Right lobe of liver (tissue), 6 donors: ENCODE measurements at regions not wholly inside any gene's neighbourhood (a gene's known extent, or its start where the extent isn't known, plus 50 kb on each side); places are given as distances from the start of the nearest gene placed in this dataset.

Experiments
- ATAC-seq, 4 donors: fragments of 200-7000 bp; cut with Tn5 transposase; one replicate each; pipeline ENCODE4 v1.9.1; 2020; ENCODE audit warnings: mild to moderate bottlenecking in 4 of 4, moderate library complexity in 4 of 4
- DNase-seq, 3 donors: peaks; one replicate each; pipeline ENCODE4 v3.0.0-alpha.2; 2020
- H3K27ac ChIP-seq, 3 donors: fragments of 200-600 bp; one replicate each; pipeline ENCODE4 v1.8.0; 2022
- H3K27me3 ChIP-seq, 2 donors: fragments of 200-600 bp; one replicate each; pipeline ENCODE4 v1.8.0; 2022
- H3K36me3 ChIP-seq, 4 donors: fragments of 200-600 bp; sonication (generic) in 1 of 4; one replicate each; pipeline versions ENCODE4 v1.5.1 to v1.8.0; 2017 to 2022; ENCODE audit warnings: control low read depth in 1 of 4
- H3K4me1 ChIP-seq, 4 donors: fragments of 200-600 bp; sonication (generic) in 1 of 4; one replicate each; pipeline versions ENCODE4 v1.5.1 to v1.8.0; 2017 to 2022; ENCODE audit warnings: control low read depth in 1 of 4
- H3K4me3 ChIP-seq, 3 donors: fragments of 200-600 bp; one replicate each; pipeline ENCODE4 v1.8.0; 2022
- H3K9me3 ChIP-seq, 4 donors: fragments of 200-600 bp; sonication (generic) in 1 of 4; one replicate each; pipeline versions ENCODE4 v1.5.1 to v1.8.0; 2017 to 2022; ENCODE audit warnings: control low read depth in 1 of 4
- CTCF ChIP-seq, 4 donors: fragments of 200-600 bp in 3 of 4; fragments of 450-650 bp in 1 of 4; IDR thresholded peaks; one replicate each; pipeline versions ENCODE4 v1.5.1 to v1.8.0; 2016 to 2022; ENCODE audit warnings: antibody characterized with exemption in 4 of 4, mild to moderate bottlenecking in 2 of 4
- POLR2A ChIP-seq: fragments of 450-650 bp; IDR thresholded peaks from one replicate; pipeline ENCODE4 v1.6.1; 2017; ENCODE audit warnings: antibody characterized with exemption, mild to moderate bottlenecking
- WGBS: methylation state at CpG from one replicate; pipeline ENCODE4 v1.1.6; 2018; ENCODE audit warnings: low coverage, low lambda C conversion rate; ENCODE audit not compliant: insufficient coverage; ENCODE audit errors: missing lambda C conversion rate; 5-methylcytosine and 5-hydroxymethylcytosine counted together
- intact Hi-C, 2 donors: fragments of 100-400 bp; cut with DNase I; formaldehyde crosslinking; loops; one replicate each; pipeline versions ENCODE4 v1.11.2 to v1.14.1; 2022
- donor health status: DM: no; HTN: yes; CAD: no.
- donor health status: DM: no; HTN: no; CAD: no.
- donor health status: DM: no; HTN: no; CAD: no.
- donor health status: DM: no; HTN: yes; CAD: no.
- donor health status: DM: no; HTN: yes; CAD: no.

GRCh38 chr16:87050142-87050541 is 267.1 kb downstream of the C16orf95 start:
- 69% methylated on average over 5 of the region's 15 CpGs for WGBS
- Histone ChIP-seq H3K4me3 (no peak overlapping the region), H3K4me1 (no peaks in the 10 kb centered on the region), H3K27ac (no peak overlapping the region), H3K9me3 (no peaks in the 10 kb centered on the region), H3K27me3 (no peaks in the 10 kb centered on the region), H3K36me3 (no peaks in the 10 kb centered on the region)
- DNase-seq (no peak), ATAC-seq (no peak)
- intact Hi-C loops, result no loop called here
- TF ChIP-seq CTCF (IDR thresholded peaks at IDR 0.05) (no peak), POLR2A (no peak)

GRCh38 chr16:87051526-87052320 is 265.5 kb downstream of the C16orf95 start:
- DNase-seq (no peak), ATAC-seq (no peak)
- Histone ChIP-seq H3K36me3 (no peaks in the 10 kb centered on the region), H3K4me1 (no peaks in the 10 kb centered on the region), H3K27ac (no peak overlapping the region), H3K27me3 (no peaks in the 10 kb centered on the region), H3K4me3 (no peak overlapping the region), H3K9me3 (no peaks in the 10 kb centered on the region)
- 82% methylated on average over 10 of the region's 18 CpGs for WGBS
- TF ChIP-seq CTCF (IDR thresholded peaks at IDR 0.05), result no peak
- TF ChIP-seq POLR2A, result no peak
- intact Hi-C loops, result no loop called here

GRCh38 chr16:87052506-87052905 is 264.7 kb downstream of the C16orf95 start:
- no peaks in the 10 kb centered on the region for H3K4me1 ChIP-seq
- DNase-seq (no peak), ATAC-seq (no peak)
- no peaks in the 10 kb centered on the region for H3K36me3 ChIP-seq
- intact Hi-C loops, result no loop called here
- no peaks in the 10 kb centered on the region for H3K9me3 ChIP-seq
- H3K27me3 ChIP-seq, result no peaks in the 10 kb centered on the region
- no peak for TF ChIP-seq POLR2A
- TF ChIP-seq CTCF (IDR thresholded peaks at IDR 0.05), result no peak
- H3K4me3 ChIP-seq, result no peak overlapping the region
- no peak overlapping the region for H3K27ac ChIP-seq
- WGBS, result 62% methylated on average over 5 of the region's 6 CpGs

DNA sequence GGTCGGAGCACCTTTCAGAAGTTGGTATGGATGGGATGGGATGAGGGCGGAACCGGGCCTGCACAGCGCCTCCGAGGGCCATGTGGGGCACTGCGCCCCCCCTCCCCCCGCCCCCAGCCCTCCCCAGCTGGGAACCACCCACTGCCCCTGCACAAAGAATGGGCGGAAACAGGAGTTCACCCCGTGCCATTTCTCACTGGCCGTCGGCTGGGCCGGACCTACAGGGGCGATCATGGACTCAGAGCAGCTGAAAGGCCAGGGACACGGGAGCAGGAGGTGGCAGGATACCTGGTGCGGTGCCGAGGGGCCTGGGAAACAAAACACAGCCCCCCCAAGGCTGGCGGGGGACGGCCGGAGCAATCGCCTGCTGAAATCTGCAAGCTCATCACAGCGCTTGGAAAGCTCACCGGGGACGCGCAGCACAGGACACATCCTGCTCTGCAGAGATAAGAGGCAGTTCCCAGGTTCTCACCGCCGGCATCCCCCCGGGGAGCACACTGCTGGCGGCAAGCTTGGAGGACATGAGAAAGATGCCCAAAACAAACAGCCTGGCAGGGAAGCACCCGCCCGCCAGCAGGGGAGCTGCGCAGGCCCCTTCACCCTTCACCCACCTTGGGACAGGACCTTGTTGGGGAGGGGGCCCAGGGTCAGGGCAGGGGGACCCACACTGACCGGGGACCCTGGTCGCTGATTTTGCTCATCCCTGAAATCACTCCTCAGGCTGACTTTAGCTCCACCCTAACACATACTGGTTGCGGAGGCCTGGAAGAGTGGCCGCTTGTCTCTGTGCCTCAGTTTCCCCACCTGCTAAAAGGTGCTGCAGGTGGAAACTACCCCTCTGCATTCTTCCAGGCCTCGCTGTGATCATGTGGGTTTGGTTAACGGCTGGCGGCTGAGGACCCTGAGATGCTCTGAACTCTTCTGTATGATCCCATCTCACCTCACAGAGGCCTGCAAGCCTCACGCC is 263.9 kb downstream of the C16orf95 start:
- no peaks in the 10 kb centered on the region for H3K27me3 ChIP-seq

More for the DNA sequence above, 263.9 kb downstream of the C16orf95 start:
- H3K4me3 ChIP-seq, result no peak overlapping the region
- no peaks in the 10 kb centered on the region for H3K36me3 ChIP-seq
- no peak for TF ChIP-seq CTCF (IDR thresholded peaks at IDR 0.05)
- no peak for TF ChIP-seq POLR2A
- H3K27ac ChIP-seq, result no peak overlapping the region
- intact Hi-C loops, result no loop called here
- H3K4me1 ChIP-seq, result no peaks in the 10 kb centered on the region
- no peaks in the 10 kb centered on the region for H3K9me3 ChIP-seq
- ATAC-seq, result no peak
- no peak for DNase-seq
- 43% methylated on average over 6 of the region's 39 CpGs for WGBS
